ENCODE measurements at regions not wholly inside any gene's neighbourhood (a gene's known extent, or its start where the extent isn't known, plus 50 kb on each side); places are given as distances from the start of the nearest gene placed in this dataset.

- TF ChIP-seq POLR2AphosphoS5 (IDR thresholded peaks at IDR 0.05; ENCODE audit: low read depth, low read length) (no peak), REST (IDR thresholded peaks at IDR 0.05; ENCODE audit: insufficient read depth in 1 of 2, low read depth in 2 of 2, low read length in 1 of 2) (no peak), TCF7L2 (IDR thresholded peaks at IDR 0.05; ENCODE audit: low read depth, low read length) (no peak), CTCF (IDR thresholded peaks at IDR 0.05) (no peak), SIN3A (IDR thresholded peaks at IDR 0.05; ENCODE audit: borderline replicate concordance, insufficient read depth, low read depth, low read length) (no peak)
- no peaks in the 10 kb centered on the region for H3K4me1 ChIP-seq (ENCODE audit: control insufficient read depth, insufficient read depth, low read length)
- DNase-seq (ENCODE audit: low read depth, low spot score) (no peak), ATAC-seq (no peak)
- H3K27ac ChIP-seq (ENCODE audit: low read length): no peak overlapping the region
- no peaks in the 10 kb centered on the region for H3K36me3 ChIP-seq (ENCODE audit: control insufficient read depth, insufficient read depth, low read length)
- ChIA-PET CTCF (no interaction called here), POLR2A (no interaction called here)
- intact Hi-C loops (cut with micrococcal nuclease; ENCODE audit: unreplicated experiment): no loop called here
- in situ Hi-C loops (cut with HindIII; ENCODE audit: low pct_unique_long_range_greater_than_20kb, low sequenced_read_pairs): no loop called here
- H3K9me3 ChIP-seq (ENCODE audit: control insufficient read depth, insufficient read depth, low read depth, low read length): no peaks in the 10 kb centered on the region
- no peaks in the 10 kb centered on the region for H3K27me3 ChIP-seq (ENCODE audit: control insufficient read depth, insufficient read depth, low read length)
- no peak overlapping the region for H3K4me3 ChIP-seq (ENCODE audit: low read depth in 2 of 2, low read length in 2 of 2)
- BruUV-seq (replicated peaks): no TSS peak
Observed at GRCh38 chrX:27924718-27925117, 56.5 kb downstream of the DCAF8L1 start.

GRCh38 chrX:27924261-27924660 is 57.0 kb downstream of the DCAF8L1 start:
- Histone ChIP-seq H3K36me3 (ENCODE audit: control insufficient read depth, insufficient read depth, low read length) (no peaks in the 10 kb centered on the region), H3K4me3 (ENCODE audit: low read depth in 2 of 2, low read length in 2 of 2) (no peak overlapping the region), H3K27me3 (ENCODE audit: control insufficient read depth, insufficient read depth, low read length) (no peaks in the 10 kb centered on the region), H3K4me1 (ENCODE audit: control insufficient read depth, insufficient read depth, low read length) (no peaks in the 10 kb centered on the region), H3K9me3 (ENCODE audit: control insufficient read depth, insufficient read depth, low read depth, low read length) (no peaks in the 10 kb centered on the region), H3K27ac (ENCODE audit: low read length) (no peak overlapping the region)
- in situ Hi-C loops (cut with HindIII; ENCODE audit: low pct_unique_long_range_greater_than_20kb, low sequenced_read_pairs): no loop called here
- no peak for ATAC-seq
- DNase-seq (ENCODE audit: low read depth, low spot score): no peak
- no TSS peak for BruUV-seq (replicated peaks)
- intact Hi-C loops (cut with micrococcal nuclease; ENCODE audit: unreplicated experiment): no loop called here
- ChIA-PET CTCF (no interaction called here), POLR2A (no interaction called here)
- no peak for TF ChIP-seq CTCF (IDR thresholded peaks at IDR 0.05)
- TF ChIP-seq REST (IDR thresholded peaks at IDR 0.05; ENCODE audit: insufficient read depth in 1 of 2, low read depth in 2 of 2, low read length in 1 of 2): no peak
- no peak for TF ChIP-seq POLR2AphosphoS5 (IDR thresholded peaks at IDR 0.05; ENCODE audit: low read depth, low read length)
- no peak for TF ChIP-seq SIN3A (IDR thresholded peaks at IDR 0.05; ENCODE audit: borderline replicate concordance, insufficient read depth, low read depth, low read length)
- TF ChIP-seq TCF7L2 (IDR thresholded peaks at IDR 0.05; ENCODE audit: low read depth, low read length): no peak

Data from Panc1 (cell line).